ENCODE measurements at regions not wholly inside any gene's neighbourhood (a gene's known extent, or its start where the extent isn't known, plus 50 kb on each side); places are given as distances from the start of the nearest gene placed in this dataset.

DNA sequence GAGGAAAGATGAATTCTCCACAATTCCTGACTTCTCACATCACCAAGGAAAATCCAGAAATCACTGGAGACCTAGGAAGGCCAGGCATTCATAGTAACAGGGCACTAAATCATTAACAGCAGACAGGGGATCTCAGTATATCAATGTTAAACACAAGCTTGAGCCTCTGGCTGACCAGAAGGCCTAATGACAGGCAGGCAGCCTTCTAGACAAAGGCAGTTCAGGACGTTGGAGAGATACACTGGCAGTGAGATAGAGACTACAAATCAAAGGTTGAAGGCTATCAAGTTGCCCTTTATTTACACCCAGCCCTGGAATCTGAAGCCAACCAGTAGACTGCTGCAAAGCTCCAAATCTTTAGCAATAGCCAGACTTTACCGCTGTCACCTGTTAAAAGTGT, 422.8 kb upstream of the CCL2 start:
- no peak for TF ChIP-seq POLR2A (IDR thresholded peaks at IDR 0.05)
- TF ChIP-seq, protein P1, sequence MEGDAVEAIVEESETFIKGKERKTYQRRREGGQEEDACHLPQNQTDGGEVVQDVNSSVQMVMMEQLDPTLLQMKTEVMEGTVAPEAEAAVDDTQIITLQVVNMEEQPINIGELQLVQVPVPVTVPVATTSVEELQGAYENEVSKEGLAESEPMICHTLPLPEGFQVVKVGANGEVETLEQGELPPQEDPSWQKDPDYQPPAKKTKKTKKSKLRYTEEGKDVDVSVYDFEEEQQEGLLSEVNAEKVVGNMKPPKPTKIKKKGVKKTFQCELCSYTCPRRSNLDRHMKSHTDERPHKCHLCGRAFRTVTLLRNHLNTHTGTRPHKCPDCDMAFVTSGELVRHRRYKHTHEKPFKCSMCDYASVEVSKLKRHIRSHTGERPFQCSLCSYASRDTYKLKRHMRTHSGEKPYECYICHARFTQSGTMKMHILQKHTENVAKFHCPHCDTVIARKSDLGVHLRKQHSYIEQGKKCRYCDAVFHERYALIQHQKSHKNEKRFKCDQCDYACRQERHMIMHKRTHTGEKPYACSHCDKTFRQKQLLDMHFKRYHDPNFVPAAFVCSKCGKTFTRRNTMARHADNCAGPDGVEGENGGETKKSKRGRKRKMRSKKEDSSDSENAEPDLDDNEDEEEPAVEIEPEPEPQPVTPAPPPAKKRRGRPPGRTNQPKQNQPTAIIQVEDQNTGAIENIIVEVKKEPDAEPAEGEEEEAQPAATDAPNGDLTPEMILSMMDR (IDR thresholded peaks at IDR 0.05) = no peak
- no peak overlapping the region for H3K4me3 ChIP-seq
- H3K9me3 ChIP-seq = no peaks in the 10 kb centered on the region
- no peak for DNase-seq
- H3K27ac ChIP-seq = no peak overlapping the region
- no peaks in the 10 kb centered on the region for H3K27me3 ChIP-seq
- H3K36me3 ChIP-seq = no peaks in the 10 kb centered on the region
- no peaks in the 10 kb centered on the region for H3K4me1 ChIP-seq

DNA sequence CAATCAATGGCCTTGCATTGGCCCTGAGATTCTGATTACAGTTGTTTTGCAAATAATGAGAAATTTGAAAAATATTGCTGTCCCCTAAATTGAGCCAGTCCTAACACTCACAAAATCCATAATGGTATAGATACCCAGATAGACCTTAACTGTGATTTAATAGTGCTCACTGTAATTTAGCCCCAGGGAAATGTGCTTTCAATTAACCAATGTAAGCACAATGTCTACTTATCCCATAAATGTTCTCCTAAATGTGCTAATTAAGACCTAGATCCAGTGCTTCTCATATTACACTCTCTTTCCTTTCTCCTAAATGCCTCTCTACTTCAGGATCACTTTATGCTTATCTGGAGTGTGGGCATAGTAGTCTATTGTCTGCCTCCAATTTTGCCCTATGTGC, 417.8 kb upstream of the CCL2 start:
- H3K27me3 ChIP-seq = no peaks in the 10 kb centered on the region
- H3K9me3 ChIP-seq = no peaks in the 10 kb centered on the region
- no peak overlapping the region for H3K4me3 ChIP-seq
- no peak overlapping the region for H3K27ac ChIP-seq
- H3K4me1 ChIP-seq = no peaks in the 10 kb centered on the region
- H3K36me3 ChIP-seq = no peaks in the 10 kb centered on the region
- no peak for DNase-seq
- TF ChIP-seq, protein P1 (IDR thresholded peaks at IDR 0.05) = no peak
- TF ChIP-seq POLR2A (IDR thresholded peaks at IDR 0.05) = no peak

DNA sequence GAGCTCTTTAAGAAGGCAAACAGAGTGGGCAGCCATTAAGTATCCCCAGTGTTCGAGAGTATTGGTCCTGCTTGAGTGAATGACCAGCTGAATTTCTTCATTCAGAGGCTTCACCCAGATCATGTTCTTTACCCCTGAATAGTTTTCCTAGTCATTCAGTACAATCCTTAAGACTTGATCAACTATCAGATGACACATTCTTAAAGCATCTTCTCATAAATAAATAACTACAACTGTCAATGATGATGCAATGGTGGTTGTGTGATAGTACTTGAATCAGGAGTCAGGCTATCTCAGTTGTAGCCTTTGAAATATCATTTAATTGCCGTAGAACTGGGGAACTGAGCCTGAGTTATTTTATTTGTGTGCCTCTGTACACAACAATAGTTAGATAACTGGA, 416.8 kb upstream of the CCL2 start:
- no peaks in the 10 kb centered on the region for H3K9me3 ChIP-seq
- H3K4me3 ChIP-seq = no peak overlapping the region
- no peaks in the 10 kb centered on the region for H3K4me1 ChIP-seq
- DNase-seq = no peak
- H3K27ac ChIP-seq = no peak overlapping the region
- H3K27me3 ChIP-seq = no peaks in the 10 kb centered on the region
- H3K36me3 ChIP-seq = no peaks in the 10 kb centered on the region
- TF ChIP-seq, protein P1 (IDR thresholded peaks at IDR 0.05) = no peak
- no peak for TF ChIP-seq POLR2A (IDR thresholded peaks at IDR 0.05)

DNA sequence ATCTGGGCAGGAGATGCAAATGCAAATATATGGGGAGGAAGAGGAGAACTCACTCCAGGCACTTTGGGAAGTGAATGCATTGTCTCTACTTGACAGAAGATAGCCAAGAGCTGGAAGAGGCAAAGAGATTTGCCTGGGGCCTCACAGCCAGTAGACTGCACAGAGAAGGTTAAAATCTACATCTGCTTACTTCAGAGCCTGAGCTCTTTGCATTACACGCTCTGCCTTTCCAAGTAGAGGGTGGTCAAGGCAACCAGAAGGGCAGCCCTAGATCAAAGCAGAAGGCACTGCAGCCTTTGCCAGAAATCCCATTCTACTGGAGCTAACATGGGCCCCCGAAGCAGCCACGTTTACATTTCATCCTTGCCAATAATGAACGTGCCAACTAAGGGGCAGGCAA, 407.2 kb upstream of the CCL2 start:
- Histone ChIP-seq H3K27me3 (no peaks in the 10 kb centered on the region), H3K9me3 (no peaks in the 10 kb centered on the region), H3K27ac (no peak overlapping the region), H3K4me3 (no peak overlapping the region), H3K4me1 (no peaks in the 10 kb centered on the region), H3K36me3 (no peaks in the 10 kb centered on the region)
- DNase-seq = no peak
- TF ChIP-seq, protein P1 (IDR thresholded peaks at IDR 0.05) = no peak
- no peak for TF ChIP-seq POLR2A (IDR thresholded peaks at IDR 0.05)

DNA sequence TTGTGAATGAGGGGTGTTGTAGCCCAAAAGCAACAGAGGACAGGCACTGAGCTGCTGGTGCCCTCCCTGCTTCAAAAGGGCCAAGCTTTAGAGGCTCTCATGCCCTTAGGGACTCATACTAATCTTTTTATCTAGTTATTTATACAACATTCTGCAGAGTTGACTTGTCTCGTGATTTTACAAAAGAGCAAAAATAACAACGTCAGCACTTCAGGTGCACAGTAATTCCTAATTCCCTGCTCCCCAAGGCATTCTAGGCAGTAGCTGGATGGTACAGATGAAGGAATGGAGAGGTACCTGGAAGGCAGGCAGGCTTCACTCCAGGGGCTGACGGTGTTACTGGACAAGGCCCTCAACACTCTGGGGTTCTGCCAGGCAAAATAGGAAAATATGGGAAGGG, 406.7 kb upstream of the CCL2 start:
- no peak overlapping the region for H3K4me3 ChIP-seq
- no peaks in the 10 kb centered on the region for H3K4me1 ChIP-seq
- H3K36me3 ChIP-seq = no peaks in the 10 kb centered on the region
- no peak overlapping the region for H3K27ac ChIP-seq
- H3K9me3 ChIP-seq = no peaks in the 10 kb centered on the region
- no peak for TF ChIP-seq POLR2A (IDR thresholded peaks at IDR 0.05)
- TF ChIP-seq, protein P1 (IDR thresholded peaks at IDR 0.05) = no peak
- no peak for DNase-seq
- no peaks in the 10 kb centered on the region for H3K27me3 ChIP-seq

DNA sequence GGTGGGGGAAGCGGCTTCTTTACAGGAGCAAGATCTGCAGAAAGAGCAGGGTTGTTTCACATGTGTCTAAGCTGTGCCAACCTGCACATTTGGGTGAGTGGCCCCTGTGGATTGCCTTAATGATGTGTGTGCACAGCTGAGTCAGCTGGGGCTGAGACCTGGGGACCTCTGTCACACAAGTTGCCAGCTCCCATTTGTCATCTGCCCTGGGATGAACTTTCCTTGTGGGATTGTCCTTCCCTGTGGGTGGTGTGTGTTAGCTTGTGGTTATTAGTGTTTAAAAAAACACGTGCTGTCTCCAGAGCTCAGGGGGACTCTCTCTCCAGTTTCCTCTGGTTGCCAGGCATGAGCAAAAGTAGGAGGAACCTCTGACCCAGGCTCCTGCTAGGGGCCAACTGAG, 400.5 kb upstream of the CCL2 start:
- H3K9me3 ChIP-seq = no peaks in the 10 kb centered on the region
- TF ChIP-seq POLR2A (IDR thresholded peaks at IDR 0.05) = no peak
- TF ChIP-seq, protein P1 (IDR thresholded peaks at IDR 0.05) = no peak
- H3K36me3 ChIP-seq = no peaks in the 10 kb centered on the region
- no peak overlapping the region for H3K4me3 ChIP-seq
- no peaks in the 10 kb centered on the region for H3K4me1 ChIP-seq
- no peak for DNase-seq
- no peak overlapping the region for H3K27ac ChIP-seq
- no peaks in the 10 kb centered on the region for H3K27me3 ChIP-seq

Measured in Peyer's patch (tissue), 4 donors.